ENCODE measurements at regions not wholly inside any gene's neighbourhood (a gene's known extent, or its start where the extent isn't known, plus 50 kb on each side); places are given as distances from the start of the nearest gene placed in this dataset.
"Not testable (repeated sequence)": the region's sequence is repeated elsewhere in the genome, so short reads cannot be mapped to it uniquely, and the experiment has no call there.

GRCh38 chr13:50618206-50618605 lies 225.3 kb downstream of the DLEU7 start:
- no peak for DNase-seq (ENCODE audit: low read depth in 3 of 3, low spot score in 1 of 3)

GRCh38 chr13:50626101-50626547 lies 217.4 kb downstream of the DLEU7 start:
- no peak for DNase-seq (ENCODE audit: low read depth in 3 of 3, low spot score in 1 of 3)

- DNase-seq (ENCODE audit: low read depth in 3 of 3, low spot score in 1 of 3) = no peak
Measured at GRCh38 chr13:50627111-50627510, 216.4 kb downstream of the DLEU7 start.

- not testable (repeated sequence) for DNase-seq (ENCODE audit: low read depth in 3 of 3, low spot score in 1 of 3)
Measured at GRCh38 chr13:50628512-50628911, 215.0 kb downstream of the DLEU7 start.

- DNase-seq (ENCODE audit: low read depth in 3 of 3, low spot score in 1 of 3) = no peak
Measured at GRCh38 chr13:50629497-50629896, 214.0 kb downstream of the DLEU7 start.

GRCh38 chr13:50629966-50630365 lies 213.5 kb downstream of the DLEU7 start:
- DNase-seq (ENCODE audit: low read depth in 3 of 3, low spot score in 1 of 3) = no peak

GRCh38 chr13:50631041-50631440 lies 212.5 kb downstream of the DLEU7 start:
- no peak for DNase-seq (ENCODE audit: low read depth in 3 of 3, low spot score in 1 of 3)

GRCh38 chr13:50634339-50634738 lies 209.2 kb downstream of the DLEU7 start:
- no peak for DNase-seq (ENCODE audit: low read depth in 3 of 3, low spot score in 1 of 3)

- no peak for DNase-seq (ENCODE audit: low read depth in 3 of 3, low spot score in 1 of 3)
Measured at GRCh38 chr13:50635504-50635903, 208.0 kb downstream of the DLEU7 start.

- DNase-seq (ENCODE audit: low read depth in 3 of 3, low spot score in 1 of 3) = no peak
Measured at GRCh38 chr13:50636007-50636704, 207.3 kb downstream of the DLEU7 start.

GRCh38 chr13:50643060-50643459 lies 200.4 kb downstream of the DLEU7 start:
- no peak for DNase-seq (ENCODE audit: low read depth in 3 of 3, low spot score in 1 of 3)

- no peak for DNase-seq (ENCODE audit: low read depth in 3 of 3, low spot score in 1 of 3)
Measured at GRCh38 chr13:50644081-50644871, 199.2 kb downstream of the DLEU7 start.

- no peak for DNase-seq (ENCODE audit: low read depth in 3 of 3, low spot score in 1 of 3)
Measured at GRCh38 chr13:50645092-50645491, 198.4 kb downstream of the DLEU7 start.

- DNase-seq (ENCODE audit: low read depth in 3 of 3, low spot score in 1 of 3) = no peak
Measured at GRCh38 chr13:50646070-50646469, 197.4 kb downstream of the DLEU7 start.

- no peak for DNase-seq (ENCODE audit: low read depth in 3 of 3, low spot score in 1 of 3)
Measured at GRCh38 chr13:50649211-50649610, 194.3 kb downstream of the DLEU7 start.

- no peak for DNase-seq (ENCODE audit: low read depth in 3 of 3, low spot score in 1 of 3)
Measured at GRCh38 chr13:50650592-50651504, 192.6 kb downstream of the DLEU7 start.

GRCh38 chr13:50651922-50652321 lies 191.6 kb downstream of the DLEU7 start:
- DNase-seq (ENCODE audit: low read depth in 3 of 3, low spot score in 1 of 3) = no peak

GRCh38 chr13:50654331-50654730 lies 189.2 kb downstream of the DLEU7 start:
- no peak for DNase-seq (ENCODE audit: low read depth in 3 of 3, low spot score in 1 of 3)

GRCh38 chr13:50661881-50662280 lies 181.6 kb downstream of the DLEU7 start:
- not testable (repeated sequence) for DNase-seq (ENCODE audit: low read depth in 3 of 3, low spot score in 1 of 3)

GRCh38 chr13:50664951-50665350 lies 178.5 kb downstream of the DLEU7 start:
- DNase-seq (ENCODE audit: low read depth in 3 of 3, low spot score in 1 of 3) = no peak

- DNase-seq (ENCODE audit: low read depth in 3 of 3, low spot score in 1 of 3) = no peak
Measured at GRCh38 chr13:50668049-50668448, 175.4 kb downstream of the DLEU7 start.

Data from stimulated activated CD4-positive, alpha-beta T cell treated with anti-CD3 and anti-CD28 coated beads, TNF-alpha, amount 100 ng/mL, for 1 hour (primary cell).